Endothelial cell of umbilical vein (primary cell): ENCODE measurements at regions not wholly inside any gene's neighbourhood (a gene's known extent, or its start where the extent isn't known, plus 50 kb on each side); places are given as distances from the start of the nearest gene placed in this dataset.

Source experiments
- BruUV-seq: library from RNA; stranded (reverse); fragments of 400-500 nt; replicated peaks from 2 replicates; lab custom pipeline; 2021; lab: Mats Ljungman, UMichigan
- CTCF ChIA-PET: fragments of 300-600, 350-600 bp; sonication (Branson Sonifier 250); formaldehyde crosslinking; loops from one replicate; lab custom pipeline; 2021; ENCODE audit warnings: antibody characterized with exemption, inconsistent platforms; lab: Charles Lee
- POLR2A ChIA-PET: fragments of 300-600, 350-600 bp; sonication (Branson Sonifier 250); formaldehyde crosslinking; loops from one replicate; lab custom pipeline; 2021; ENCODE audit warnings: antibody characterized with exemption, inconsistent platforms; lab: Charles Lee
- DNase-seq: peaks from one replicate; pipeline ENCODE4 v3.0.0-alpha.2; 2011; ENCODE audit warnings: low read depth, low spot score
- FAIRE-seq: peaks from 2 replicates; lab custom pipeline; 2011; peaks lifted over from hg19 to GRCh38; lab: Jason Lieb, UNC
- H2AFZ ChIP-seq: 2 replicates; pipeline ENCODE4 v1.6.0; 2012; ENCODE audit warnings: low read depth, low read length, control low read depth, inconsistent platforms
- H3K27ac ChIP-seq: 2 replicates; pipeline ENCODE4 v1.5.1; 2011; ENCODE audit warnings: low read depth, mild to moderate bottlenecking, control low read depth, low read length, moderate library complexity; ENCODE audit not compliant: insufficient read depth
- H3K27me3 ChIP-seq, 2 experiments: 2 replicates each; pipeline versions ENCODE4 v1.6.0 to v1.6.1; 2011; ENCODE audit warnings: low read length in 2 of 2, mixed read lengths in 1 of 2; ENCODE audit not compliant: control insufficient read depth in 2 of 2, insufficient read depth in 2 of 2
- H3K36me3 ChIP-seq, 2 experiments: 2 replicates in 1 of 2; 3 replicates in 1 of 2; pipeline ENCODE4 v1.5.1; 2011; ENCODE audit warnings: low read length in 2 of 2, mild to moderate bottlenecking in 1 of 2, moderate library complexity in 1 of 2; ENCODE audit not compliant: control insufficient read depth in 2 of 2, insufficient read depth in 2 of 2; ENCODE audit errors: extremely low read depth in 1 of 2
- H3K4me1 ChIP-seq: 3 replicates; pipeline ENCODE4 v1.5.1; 2011; ENCODE audit warnings: mild to moderate bottlenecking, low read length; ENCODE audit not compliant: control insufficient read depth, insufficient read depth; ENCODE audit errors: extremely low read depth
- H3K4me2 ChIP-seq: 2 replicates; pipeline ENCODE4 v1.6.1; 2011; ENCODE audit warnings: low read length, control low read depth, mixed read lengths; ENCODE audit not compliant: insufficient read depth
- H3K4me3 ChIP-seq, 3 experiments: fragments of 200-600 bp in 1 of 3; sonication (generic), shearing (Covaris generic) in 1 of 3; replicated peaks in 1 of 3; 2 replicates each; pipeline ENCODE4 v1.5.1; 2011 to 2016; ENCODE audit warnings: control low read depth in 3 of 3, low read length in 3 of 3, mild to moderate bottlenecking in 2 of 3, inconsistent platforms in 1 of 3, low read depth in 1 of 3, moderate library complexity in 1 of 3; ENCODE audit not compliant: insufficient read depth in 1 of 3
- H3K79me2 ChIP-seq: 2 replicates; pipeline ENCODE4 v1.6.0; 2012; ENCODE audit warnings: low read length, inconsistent platforms; ENCODE audit not compliant: control insufficient read depth, insufficient read depth
- H3K9ac ChIP-seq: replicated peaks from 2 replicates; pipeline ENCODE3; 2011; ENCODE audit warnings: low read length, control low read depth; ENCODE audit not compliant: insufficient read depth; ENCODE audit errors: extremely low read depth
- H3K9me1 ChIP-seq: replicated peaks from 3 replicates; pipeline ENCODE4 v1.6.0; 2011; ENCODE audit warnings: mild to moderate bottlenecking, low read length; ENCODE audit not compliant: control insufficient read depth, insufficient read depth; ENCODE audit errors: extremely low read depth
- H3K9me3 ChIP-seq: replicated peaks from 2 replicates; pipeline ENCODE4 v1.5.1; 2012; ENCODE audit warnings: low read length, inconsistent platforms; ENCODE audit not compliant: control insufficient read depth, insufficient read depth
- H4K20me1 ChIP-seq: replicated peaks from 2 replicates; pipeline ENCODE3; 2011; ENCODE audit warnings: mild to moderate bottlenecking, low read length; ENCODE audit not compliant: control insufficient read depth, insufficient read depth; ENCODE audit errors: extremely low read depth
- CTCF ChIP-seq, 2 donors: IDR thresholded peaks; 1 replicate in 1 of 2; 2 replicates in 1 of 2; pipeline ENCODE4 v1.5.1; 2011; ENCODE audit warnings: low read length in 2 of 2, mild to moderate bottlenecking in 2 of 2, moderate library complexity in 2 of 2, control low read depth in 1 of 2, inconsistent platforms in 1 of 2, low read depth in 1 of 2; ENCODE audit not compliant: insufficient read depth in 1 of 2; ENCODE audit errors: extremely low read depth in 1 of 2
- EZH2 ChIP-seq: IDR thresholded peaks from 2 replicates; pipeline ENCODE4 v1.6.1; 2012; ENCODE audit warnings: borderline replicate concordance, low read depth, mild to moderate bottlenecking, moderate library complexity, low read length, inconsistent platforms; ENCODE audit not compliant: severe bottlenecking
- FOS ChIP-seq: IDR thresholded peaks from 2 replicates; pipeline ENCODE4 v1.6.1; 2011; ENCODE audit warnings: mild to moderate bottlenecking, low read length, moderate library complexity, borderline replicate concordance; ENCODE audit not compliant: insufficient read depth
- GATA2 ChIP-seq: IDR thresholded peaks from 2 replicates; pipeline ENCODE4 v1.7.0; 2011; ENCODE audit warnings: low read depth, mild to moderate bottlenecking, moderate library complexity, mixed read lengths, low read length; ENCODE audit not compliant: insufficient read length, insufficient read depth
- JUN ChIP-seq: IDR thresholded peaks from 2 replicates; pipeline ENCODE4 v1.6.1; 2011; ENCODE audit warnings: borderline replicate concordance, low read depth; ENCODE audit not compliant: insufficient read length, insufficient read depth
- MYC ChIP-seq: IDR thresholded peaks from one replicate; pipeline ENCODE4 v1.6.1; 2011; ENCODE audit warnings: mild to moderate bottlenecking, low read depth, low read length
- POLR2A ChIP-seq: IDR thresholded peaks from 2 replicates; pipeline ENCODE4 v1.6.1; 2012; ENCODE audit warnings: low read depth, mild to moderate bottlenecking, control low read depth, low read length
- POLR2AphosphoS5 ChIP-seq: IDR thresholded peaks from 2 replicates; pipeline ENCODE4 v1.6.1; 2012; ENCODE audit warnings: low read depth, mild to moderate bottlenecking, control low read depth, low read length, moderate library complexity; ENCODE audit not compliant: insufficient read depth
- dilution Hi-C: fragments of 300-500 bp; cut with MboI; formaldehyde crosslinking; loops from one replicate; pipeline ENCODE4 v1.15.0; 2019; ENCODE audit warnings: low sequenced_read_pairs; ENCODE audit not compliant: extremely low pct_ligation_motif_present
- intact Hi-C: fragments of 100-400 bp; cut with micrococcal nuclease; formaldehyde crosslinking; loops from one replicate; pipeline ENCODE4 v1.10.0; 2022
- TF ChIP-seq, protein P1 (sequence below): IDR thresholded peaks from 2 replicates; pipeline ENCODE4 v1.6.1; 2011; ENCODE audit not compliant: insufficient read depth, insufficient read length

GRCh38 chr3:117916839-117917238 lies 1117.8 kb downstream of the IGSF11 start:
- Histone ChIP-seq H4K20me1 (no peaks in the 10 kb centered on the region), H3K9me3 (no peaks in the 10 kb centered on the region), H3K27ac (no peak overlapping the region), H2AFZ (no peak overlapping the region), H3K9ac (no peak overlapping the region), H3K27me3 (no peaks in the 10 kb centered on the region), H3K9me1 (no peaks in the 10 kb centered on the region), H3K79me2 (no peaks in the 10 kb centered on the region), H3K4me3 (no peak overlapping the region), H3K36me3 (no peaks in the 10 kb centered on the region), H3K4me1 (no peaks in the 10 kb centered on the region), H3K4me2 (no peak overlapping the region)
- TF ChIP-seq GATA2, result no peak
- TF ChIP-seq POLR2A, result no peak
- no peak for TF ChIP-seq CTCF (IDR thresholded peaks at IDR 0.05; ENCODE audit: extremely low read depth in 1 of 2, insufficient read depth in 1 of 2, low read depth in 1 of 2, low read length in 2 of 2)
- no peak for TF ChIP-seq POLR2AphosphoS5
- no peak for TF ChIP-seq MYC
- no peak for TF ChIP-seq FOS
- TF ChIP-seq, protein P1, sequence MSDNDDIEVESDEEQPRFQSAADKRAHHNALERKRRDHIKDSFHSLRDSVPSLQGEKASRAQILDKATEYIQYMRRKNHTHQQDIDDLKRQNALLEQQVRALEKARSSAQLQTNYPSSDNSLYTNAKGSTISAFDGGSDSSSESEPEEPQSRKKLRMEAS, result no peak
- TF ChIP-seq JUN, result no peak
- no peak for TF ChIP-seq EZH2
- dilution Hi-C loops, result no loop called here
- FAIRE-seq (no peak), DNase-seq (no peak)
- BruUV-seq, result no TSS peak
- intact Hi-C loops, result no loop called here
- CTCF ChIA-PET, result no interaction called here
- POLR2A ChIA-PET, result no interaction called here
